Mucosa of rectum (tissue), 2 donors: ENCODE measurements at regions not wholly inside any gene's neighbourhood (a gene's known extent, or its start where the extent isn't known, plus 50 kb on each side); places are given as distances from the start of the nearest gene placed in this dataset.

Experiments
- H3K27ac ChIP-seq, 2 donors: one replicate each; pipeline ENCODE4 v1.7.0; 2013; ENCODE audit warnings: inconsistent platforms in 2 of 2, low read depth in 2 of 2, low read length in 2 of 2
- H3K27me3 ChIP-seq, 2 donors: one replicate each; pipeline ENCODE4 v1.7.0; 2013; ENCODE audit warnings: low read length in 2 of 2; ENCODE audit not compliant: control insufficient read depth in 2 of 2, insufficient read depth in 2 of 2
- H3K36me3 ChIP-seq, 2 donors: one replicate each; pipeline ENCODE4 v1.7.0; 2013; ENCODE audit warnings: low read length in 2 of 2; ENCODE audit not compliant: control insufficient read depth in 2 of 2, insufficient read depth in 2 of 2
- H3K4me1 ChIP-seq, 2 donors: one replicate each; pipeline ENCODE4 v1.7.0; 2013; ENCODE audit warnings: low read length in 2 of 2, mild to moderate bottlenecking in 1 of 2; ENCODE audit not compliant: control insufficient read depth in 2 of 2, insufficient read depth in 2 of 2
- H3K4me3 ChIP-seq, 2 donors: one replicate each; pipeline ENCODE4 v1.7.0; 2013; ENCODE audit warnings: low read length in 2 of 2
- H3K9ac ChIP-seq, 2 donors: one replicate each; pipeline ENCODE4 v1.7.0; 2013; ENCODE audit warnings: low read length in 2 of 2, low read depth in 1 of 2, mild to moderate bottlenecking in 1 of 2
- H3K9me3 ChIP-seq, 2 donors: one replicate each; pipeline ENCODE4 v1.7.0; 2013; ENCODE audit warnings: low read length in 2 of 2; ENCODE audit not compliant: control insufficient read depth in 2 of 2
- donor health status: healthy.
- donor health status: Normal muscosa, but diverticular disease.

GRCh38 chr19:16014923-16015804 lies 61.1 kb upstream of the TPM4 start:
- H3K4me1 ChIP-seq, result no peaks in the 10 kb centered on the region
- no peaks in the 10 kb centered on the region for H3K36me3 ChIP-seq
- no peak overlapping the region for H3K27ac ChIP-seq
- H3K9me3 ChIP-seq, result no peaks in the 10 kb centered on the region
- H3K4me3 ChIP-seq, result no peak overlapping the region
- H3K9ac ChIP-seq, result no peak overlapping the region
- H3K27me3 ChIP-seq, result no peaks in the 10 kb centered on the region

GRCh38 chr19:16015805-16016173 lies 60.5 kb upstream of the TPM4 start:
- Histone ChIP-seq H3K4me1 (no peaks in the 10 kb centered on the region), H3K4me3 (no peak overlapping the region), H3K27me3 (no peaks in the 10 kb centered on the region), H3K9ac (no peak overlapping the region), H3K27ac (no peak overlapping the region), H3K9me3 (no peaks in the 10 kb centered on the region), H3K36me3 (no peaks in the 10 kb centered on the region)

- no peaks in the 10 kb centered on the region for H3K4me1 ChIP-seq
- H3K27ac ChIP-seq, result no peak overlapping the region
- no peaks in the 10 kb centered on the region for H3K36me3 ChIP-seq
- no peak overlapping the region for H3K9ac ChIP-seq
- no peak overlapping the region for H3K4me3 ChIP-seq
- no peaks in the 10 kb centered on the region for H3K27me3 ChIP-seq
- H3K9me3 ChIP-seq, result no peaks in the 10 kb centered on the region
Measured at GRCh38 chr19:16016226-16017137, 59.8 kb upstream of the TPM4 start.

- no peak overlapping the region for H3K27ac ChIP-seq
- no peak overlapping the region for H3K4me3 ChIP-seq
- H3K36me3 ChIP-seq, result no peaks in the 10 kb centered on the region
- H3K4me1 ChIP-seq, result no peaks in the 10 kb centered on the region
- H3K27me3 ChIP-seq, result no peaks in the 10 kb centered on the region
- no peaks in the 10 kb centered on the region for H3K9me3 ChIP-seq
- H3K9ac ChIP-seq, result no peak overlapping the region
Measured at GRCh38 chr19:16017138-16017490, 59.2 kb upstream of the TPM4 start.

- Histone ChIP-seq H3K4me3 (no peak overlapping the region), H3K27ac (no peak overlapping the region), H3K27me3 (no peaks in the 10 kb centered on the region), H3K4me1 (no peaks in the 10 kb centered on the region), H3K9ac (no peak overlapping the region), H3K9me3 (no peaks in the 10 kb centered on the region), H3K36me3 (no peaks in the 10 kb centered on the region)
Measured at GRCh38 chr19:16018106-16018755, 58.1 kb upstream of the TPM4 start.

GRCh38 chr19:16018801-16019551 lies 57.3 kb upstream of the TPM4 start:
- no peaks in the 10 kb centered on the region for H3K9me3 ChIP-seq
- H3K4me1 ChIP-seq, result no peaks in the 10 kb centered on the region
- H3K9ac ChIP-seq, result no peak overlapping the region
- H3K27me3 ChIP-seq, result no peaks in the 10 kb centered on the region
- no peak overlapping the region for H3K27ac ChIP-seq
- no peak overlapping the region for H3K4me3 ChIP-seq
- H3K36me3 ChIP-seq, result no peaks in the 10 kb centered on the region

GRCh38 chr19:16019691-16020448 lies 56.4 kb upstream of the TPM4 start:
- no peaks in the 10 kb centered on the region for H3K9me3 ChIP-seq
- no peak overlapping the region for H3K4me3 ChIP-seq
- H3K27ac ChIP-seq, result no peak overlapping the region
- no peaks in the 10 kb centered on the region for H3K27me3 ChIP-seq
- no peak overlapping the region for H3K9ac ChIP-seq
- H3K36me3 ChIP-seq, result no peaks in the 10 kb centered on the region
- H3K4me1 ChIP-seq, result no peaks in the 10 kb centered on the region

- Histone ChIP-seq H3K27ac (no peak overlapping the region), H3K4me3 (no peak overlapping the region), H3K27me3 (no peaks in the 10 kb centered on the region)
Measured at GRCh38 chr19:16021796-16022195, 54.5 kb upstream of the TPM4 start.

GRCh38 chr19:16022251-16022650 lies 54.0 kb upstream of the TPM4 start:
- no peak overlapping the region for H3K27ac ChIP-seq
- H3K9ac ChIP-seq, result no peak overlapping the region
- no peak overlapping the region for H3K4me3 ChIP-seq
- no peaks in the 10 kb centered on the region for H3K36me3 ChIP-seq
- no peaks in the 10 kb centered on the region for H3K27me3 ChIP-seq
- H3K4me1 ChIP-seq, result no peaks in the 10 kb centered on the region
- H3K9me3 ChIP-seq, result no peaks in the 10 kb centered on the region

More at GRCh38 chr19:16021796-16022195, 54.5 kb upstream of the TPM4 start:
- H3K4me1 ChIP-seq, result no peaks in the 10 kb centered on the region
- H3K9me3 ChIP-seq, result no peaks in the 10 kb centered on the region
- no peak overlapping the region for H3K9ac ChIP-seq
- no peaks in the 10 kb centered on the region for H3K36me3 ChIP-seq
